Duodenal mucosa (tissue), 2 donors: ENCODE measurements at regions not wholly inside any gene's neighbourhood (a gene's known extent, or its start where the extent isn't known, plus 50 kb on each side); places are given as distances from the start of the nearest gene placed in this dataset.
"Not testable (repeated sequence)": the region's sequence is repeated elsewhere in the genome, so short reads cannot be mapped to it uniquely, and the experiment has no call there.

Experiments used
- H3K27ac ChIP-seq: one replicate; pipeline ENCODE4 v1.7.0; 2013; ENCODE audit warnings: low read depth, low read length
- H3K27me3 ChIP-seq, 2 donors: one replicate each; pipeline ENCODE4 v1.7.0; 2013; ENCODE audit warnings: low read length in 2 of 2, control low read depth in 1 of 2; ENCODE audit not compliant: insufficient read depth in 2 of 2, control insufficient read depth in 1 of 2
- H3K36me3 ChIP-seq, 2 donors: one replicate each; pipeline ENCODE4 v1.7.0; 2013; ENCODE audit warnings: low read length in 2 of 2, control low read depth in 1 of 2; ENCODE audit not compliant: insufficient read depth in 2 of 2, control insufficient read depth in 1 of 2
- H3K4me1 ChIP-seq, 2 donors: one replicate each; pipeline ENCODE4 v1.7.0; 2013; ENCODE audit warnings: low read length in 2 of 2, control low read depth in 1 of 2; ENCODE audit not compliant: insufficient read depth in 2 of 2, control insufficient read depth in 1 of 2
- H3K4me3 ChIP-seq, 2 donors: one replicate each; pipeline ENCODE4 v1.7.0; 2013; ENCODE audit warnings: low read length in 2 of 2, low read depth in 1 of 2
- H3K9ac ChIP-seq, 2 donors: one replicate each; pipeline ENCODE4 v1.7.0; 2013; ENCODE audit warnings: low read length in 2 of 2, low read depth in 1 of 2
- H3K9me3 ChIP-seq, 2 donors: one replicate each; pipeline ENCODE4 v1.7.0; 2013; ENCODE audit warnings: low read length in 2 of 2, control low read depth in 1 of 2; ENCODE audit not compliant: control insufficient read depth in 1 of 2

GRCh38 chr6:157746897-157747296 lies 76.1 kb upstream of the SNX9 start:
- Histone ChIP-seq H3K9ac (no peak overlapping the region), H3K4me1 (peaks cover 0 to 4% of the 10 kb centered on the region in 2 donors)

DNA sequence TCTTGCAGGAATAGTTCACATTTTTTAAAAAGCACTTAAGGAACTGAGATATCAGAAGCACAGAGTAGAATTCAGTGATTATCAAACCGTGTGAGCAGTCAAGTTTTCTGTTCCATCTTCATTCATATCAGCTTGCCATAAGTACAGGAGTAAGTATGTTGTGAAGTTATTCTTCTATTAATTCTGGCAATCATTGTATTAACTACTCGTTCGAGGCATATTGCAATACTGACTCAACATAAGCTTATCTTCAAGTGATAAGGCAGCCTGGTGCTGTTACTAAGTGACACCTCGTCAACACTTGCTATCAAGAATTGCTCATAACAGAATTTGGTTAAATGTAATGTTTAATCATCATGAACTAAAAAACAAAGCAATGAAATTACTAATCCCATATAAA lies 75.7 kb upstream of the SNX9 start:
- Histone ChIP-seq H3K9ac (no peak overlapping the region), H3K36me3 (no peaks in the 10 kb centered on the region), H3K27ac (no peak overlapping the region)

More at GRCh38 chr6:157746897-157747296, 76.1 kb upstream of the SNX9 start:
- Histone ChIP-seq H3K27me3 (no peaks in the 10 kb centered on the region), H3K36me3 (no peaks in the 10 kb centered on the region), H3K9me3 (no peaks in the 10 kb centered on the region), H3K27ac (no peak overlapping the region), H3K4me3 (no peak overlapping the region)

GRCh38 chr6:157748839-157749571 lies 74.0 kb upstream of the SNX9 start:
- H3K27me3 ChIP-seq: no peaks in the 10 kb centered on the region
- no peak overlapping the region for H3K9ac ChIP-seq
- no peak overlapping the region for H3K27ac ChIP-seq
- no peaks in the 10 kb centered on the region for H3K36me3 ChIP-seq
- peaks cover 0 to 4% of the 10 kb centered on the region in 2 donors for H3K4me1 ChIP-seq
- H3K9me3 ChIP-seq: peaks cover 0 to 2% of the 10 kb centered on the region in 2 donors
- no peak overlapping the region for H3K4me3 ChIP-seq

More for the DNA sequence above, 75.7 kb upstream of the SNX9 start:
- peaks cover 0 to 1% of the 10 kb centered on the region in 2 donors for H3K9me3 ChIP-seq
- peaks cover 0 to 4% of the 10 kb centered on the region in 2 donors for H3K4me1 ChIP-seq
- no peak overlapping the region for H3K4me3 ChIP-seq
- H3K27me3 ChIP-seq: no peaks in the 10 kb centered on the region

DNA sequence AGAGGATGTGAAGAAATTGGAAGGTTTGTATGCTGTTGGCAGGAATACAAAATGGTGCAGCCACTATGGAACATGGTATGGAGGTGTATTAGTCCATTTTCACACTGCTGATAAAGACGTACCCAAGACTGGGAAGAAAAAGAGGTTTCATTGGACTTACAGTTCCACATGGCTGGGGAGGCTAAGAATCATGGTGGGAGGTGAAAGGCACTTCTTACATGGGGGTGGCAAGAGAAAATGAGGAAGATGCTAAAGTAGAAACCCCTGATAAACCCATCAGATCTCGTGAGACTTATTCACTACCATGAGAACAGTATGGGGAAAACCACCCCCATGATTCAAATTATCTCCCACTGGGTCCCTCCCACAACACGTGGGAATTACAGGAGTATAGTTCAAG lies 72.1 kb upstream of the SNX9 start:
- H3K9ac ChIP-seq, H3K27me3 ChIP-seq, H3K9me3 ChIP-seq, H3K27ac ChIP-seq, H3K36me3 ChIP-seq, H3K4me3 ChIP-seq, H3K4me1 ChIP-seq: not testable (repeated sequence)

GRCh38 chr6:157751547-157752200 lies 71.4 kb upstream of the SNX9 start:
- Histone ChIP-seq H3K4me1 (peaks cover 3 to 8% of the 10 kb centered on the region in 2 donors), H3K36me3 (no peaks in the 10 kb centered on the region), H3K9ac (no peak overlapping the region), H3K4me3 (no peak overlapping the region), H3K27me3 (no peaks in the 10 kb centered on the region), H3K9me3 (peaks cover 0 to 2% of the 10 kb centered on the region in 2 donors), H3K27ac (no peak overlapping the region)

GRCh38 chr6:157752879-157753278 lies 70.2 kb upstream of the SNX9 start:
- H3K4me3 ChIP-seq, H3K27ac ChIP-seq, H3K9ac ChIP-seq, H3K27me3 ChIP-seq, H3K9me3 ChIP-seq, H3K36me3 ChIP-seq: not testable (repeated sequence)
- H3K4me1 ChIP-seq: peaks cover 10 to 11% of the 10 kb centered on the region in 2 donors

- Histone ChIP-seq H3K27me3 (no peaks in the 10 kb centered on the region), H3K4me1 (peaks cover 10 to 11% of the 10 kb centered on the region in 2 donors), H3K9ac (no peak overlapping the region), H3K36me3 (no peaks in the 10 kb centered on the region), H3K27ac (no peak overlapping the region), H3K4me3 (no peak overlapping the region), H3K9me3 (peaks cover 0 to 2% of the 10 kb centered on the region in 2 donors)
Observed at GRCh38 chr6:157753291-157753690, 69.8 kb upstream of the SNX9 start.

DNA sequence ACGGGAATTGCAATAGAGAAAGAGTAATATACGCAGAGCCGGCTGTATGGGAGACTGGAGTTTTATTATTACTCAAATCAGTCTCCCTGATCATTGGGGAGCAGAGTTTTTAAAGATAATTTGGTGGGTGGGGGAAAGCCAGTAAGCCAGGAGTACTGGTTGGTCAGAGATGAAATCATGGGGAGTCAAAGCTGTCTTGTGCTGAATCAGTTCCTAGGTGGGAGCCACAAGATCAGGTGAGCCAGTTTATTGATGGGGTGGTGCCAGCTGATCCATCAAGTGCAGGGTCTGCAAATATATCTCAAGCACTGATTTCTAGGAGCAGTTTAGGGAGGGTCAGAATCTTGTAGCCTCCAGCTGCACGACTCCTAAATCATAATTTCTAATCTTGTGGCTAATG lies 69.2 kb upstream of the SNX9 start:
- H3K4me3 ChIP-seq, H3K9ac ChIP-seq, H3K9me3 ChIP-seq, H3K36me3 ChIP-seq, H3K27me3 ChIP-seq, H3K27ac ChIP-seq: not testable (repeated sequence)
- H3K4me1 ChIP-seq: peaks cover 10 to 11% of the 10 kb centered on the region in 2 donors

DNA sequence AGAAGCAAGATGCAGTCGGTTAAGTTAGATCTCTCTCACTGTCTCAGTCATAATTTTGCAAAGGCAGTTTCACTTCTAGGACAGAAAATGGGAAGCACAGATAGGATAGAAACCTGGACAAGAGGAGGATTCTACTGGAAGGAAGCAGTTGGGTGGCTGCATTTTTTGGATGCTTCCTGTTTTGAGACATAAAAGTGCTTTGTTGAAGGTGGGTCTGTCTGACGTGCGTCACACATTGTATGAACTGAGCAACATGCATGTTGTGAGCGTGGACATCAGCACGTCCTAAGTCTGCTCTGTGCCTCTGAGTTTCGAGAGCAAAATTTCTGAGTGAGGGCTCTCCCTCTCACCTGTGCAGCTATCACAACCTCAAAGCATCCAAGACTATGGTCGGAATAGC lies 68.7 kb upstream of the SNX9 start:
- Histone ChIP-seq H3K27ac (no peak overlapping the region), H3K36me3 (no peaks in the 10 kb centered on the region), H3K9me3 (peaks cover 0 to 2% of the 10 kb centered on the region in 2 donors), H3K9ac (no peak overlapping the region), H3K4me3 (no peak overlapping the region), H3K27me3 (no peaks in the 10 kb centered on the region), H3K4me1 (peaks cover 10 to 11% of the 10 kb centered on the region in 2 donors)

DNA sequence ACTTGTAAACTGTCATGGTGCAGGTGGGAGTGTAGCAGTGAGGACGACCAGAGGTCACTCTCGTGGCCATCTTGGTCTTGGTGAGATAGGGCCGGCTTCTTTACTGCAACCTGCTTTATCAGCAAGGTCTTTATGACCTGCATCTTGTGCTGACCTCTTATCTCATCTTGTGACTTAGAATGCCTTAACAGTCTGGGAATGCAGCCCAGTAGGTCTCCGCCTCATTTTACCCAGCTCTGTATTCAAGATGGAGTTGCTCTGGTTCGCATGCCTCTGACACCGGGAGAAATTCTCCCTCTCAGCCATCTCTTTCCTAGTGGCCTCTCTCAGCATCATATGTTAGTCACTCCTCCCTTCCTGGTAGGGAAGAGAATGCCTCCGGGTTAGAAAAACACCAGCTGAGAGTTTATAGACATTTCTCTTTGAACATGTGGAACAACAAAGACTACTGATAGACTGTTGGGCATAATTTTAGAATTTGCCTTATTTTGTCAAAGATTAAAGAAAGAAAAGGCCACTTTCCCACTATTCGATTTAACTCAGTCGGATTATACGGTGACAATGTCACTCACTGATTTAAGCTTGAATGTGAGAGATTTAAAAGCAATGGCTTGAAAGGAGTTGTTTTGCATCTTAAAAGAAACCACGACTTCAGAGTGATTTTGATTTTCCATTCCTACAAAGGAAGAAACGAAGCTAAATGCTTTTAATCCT lies 67.9 kb upstream of the SNX9 start:
- H3K9me3 ChIP-seq: peaks cover 0 to 2% of the 10 kb centered on the region in 2 donors
- no peak overlapping the region for H3K27ac ChIP-seq
- H3K36me3 ChIP-seq: no peaks in the 10 kb centered on the region
- H3K4me3 ChIP-seq: no peak overlapping the region
- H3K4me1 ChIP-seq: peaks cover 10 to 14% of the 10 kb centered on the region in 2 donors
- H3K9ac ChIP-seq: no peak overlapping the region
- no peaks in the 10 kb centered on the region for H3K27me3 ChIP-seq
